Hepatic stellate cell (primary cell): ENCODE measurements at regions not wholly inside any gene's neighbourhood (a gene's known extent, or its start where the extent isn't known, plus 50 kb on each side); places are given as distances from the start of the nearest gene placed in this dataset.
"Not testable (repeated sequence)": the region's sequence is repeated elsewhere in the genome, so short reads cannot be mapped to it uniquely, and the experiment has no call there.

ENCODE experiments used
- DNase-seq: peaks from one replicate; pipeline ENCODE4 v3.0.0; 2011; ENCODE audit warnings: low spot score

- DNase-seq = no peak
Measured at GRCh38 chr2:72078773-72079172, 68.9 kb downstream of the CYP26B1 start.

- no peak for DNase-seq
Measured at GRCh38 chr2:72077702-72078169, 69.9 kb downstream of the CYP26B1 start.

GRCh38 chr2:72073373-72073772 is 74.3 kb downstream of the CYP26B1 start:
- DNase-seq = not testable (repeated sequence)

GRCh38 chr2:72064197-72064596 is 83.5 kb downstream of the CYP26B1 start:
- DNase-seq = not testable (repeated sequence)

- DNase-seq = no peak
Measured at GRCh38 chr2:72062336-72062735, 85.3 kb downstream of the CYP26B1 start.

- no peak for DNase-seq
Measured at GRCh38 chr2:72057308-72057707, 90.4 kb downstream of the CYP26B1 start.

GRCh38 chr2:72051971-72052505 is 95.6 kb downstream of the CYP26B1 start:
- no peak for DNase-seq

- DNase-seq = no peak
Measured at GRCh38 chr2:72051204-72051603, 96.5 kb downstream of the CYP26B1 start.

- no peak for DNase-seq
Measured at GRCh38 chr2:72050734-72051133, 96.9 kb downstream of the CYP26B1 start.

- no peak for DNase-seq
Measured at GRCh38 chr2:72048881-72049477, 98.7 kb downstream of the CYP26B1 start.

GRCh38 chr2:72043985-72044384 is 103.7 kb downstream of the CYP26B1 start:
- DNase-seq = no peak

GRCh38 chr2:72041638-72042111 is 106.0 kb downstream of the CYP26B1 start:
- no peak for DNase-seq

- no peak for DNase-seq
Measured at GRCh38 chr2:72040629-72041571, 106.8 kb downstream of the CYP26B1 start.

- no peak for DNase-seq
Measured at GRCh38 chr2:72038524-72038923, 109.1 kb downstream of the CYP26B1 start.

- no peak for DNase-seq
Measured at GRCh38 chr2:72037261-72037666, 110.4 kb downstream of the CYP26B1 start.

- DNase-seq = no peak
Measured at GRCh38 chr2:72036595-72036994, 111.1 kb downstream of the CYP26B1 start.

- DNase-seq = no peak
Measured at GRCh38 chr2:72036173-72036545, 111.5 kb downstream of the CYP26B1 start.

GRCh38 chr2:72035518-72036172 is 112.0 kb downstream of the CYP26B1 start:
- DNase-seq = no peak

- DNase-seq = no peak
Measured at GRCh38 chr2:72034353-72035095, 113.1 kb downstream of the CYP26B1 start.

GRCh38 chr2:72033636-72034035 is 114.0 kb downstream of the CYP26B1 start:
- DNase-seq = no peak

- DNase-seq = no peak
Measured at GRCh38 chr2:72032481-72033041, 115.1 kb downstream of the CYP26B1 start.
